ENCODE measurements at regions not wholly inside any gene's neighbourhood (a gene's known extent, or its start where the extent isn't known, plus 50 kb on each side); places are given as distances from the start of the nearest gene placed in this dataset.

DNA sequence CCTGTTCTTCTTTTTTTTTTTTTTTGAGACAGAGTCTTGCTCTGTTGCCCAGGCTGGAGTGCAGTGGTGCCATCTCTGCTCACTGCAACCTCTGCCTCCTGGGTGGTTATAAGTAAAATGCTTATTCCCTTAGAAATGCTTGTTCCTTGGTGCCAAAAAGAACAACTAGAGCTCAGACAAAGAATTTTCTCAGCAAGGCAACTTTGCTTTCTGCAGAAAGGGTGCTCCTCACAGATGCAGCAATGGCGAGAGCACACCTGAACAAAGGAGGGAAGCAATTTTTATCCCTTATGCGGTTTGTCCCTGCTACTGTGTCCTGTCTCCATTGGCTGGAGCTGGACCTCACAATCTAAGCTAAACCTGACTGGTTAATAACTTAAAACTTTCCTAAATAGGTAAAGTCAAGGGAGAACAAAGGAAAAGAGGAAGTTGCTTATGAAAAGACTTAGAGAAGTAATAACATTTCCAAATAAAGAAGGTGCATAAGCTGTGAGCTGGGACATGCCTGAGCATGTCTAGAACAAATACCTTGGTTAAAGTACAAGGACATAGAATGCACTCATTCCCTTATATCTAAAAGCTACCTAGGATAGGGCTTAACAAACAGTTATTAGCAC, 90.0 kb upstream of the PRR5 start:
- no peak for DNase-seq

DNA sequence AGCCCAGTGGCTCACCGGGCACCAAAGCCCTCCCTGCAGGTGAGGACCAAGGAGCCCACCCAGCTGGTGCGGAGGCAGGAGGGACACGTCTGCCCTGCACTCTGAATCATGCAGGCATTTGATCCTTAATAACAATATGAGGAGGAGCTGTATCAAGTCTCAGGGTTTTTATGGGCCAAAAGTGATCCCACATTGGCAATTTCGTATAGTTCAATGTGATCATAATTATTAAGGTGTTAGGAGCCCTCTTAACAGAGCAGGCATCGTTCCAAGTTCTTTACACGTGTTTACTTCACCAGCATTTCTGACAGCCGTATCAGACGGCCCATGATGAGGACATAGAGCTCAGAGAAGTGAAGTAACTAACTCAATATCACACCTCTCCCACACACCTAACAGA, 91.9 kb upstream of the PRR5 start:
- DNase-seq = no peak

GRCh38 chr22:44609400-44609988, 92.5 kb upstream of the PRR5 start:
- DNase-seq = no peak

DNA sequence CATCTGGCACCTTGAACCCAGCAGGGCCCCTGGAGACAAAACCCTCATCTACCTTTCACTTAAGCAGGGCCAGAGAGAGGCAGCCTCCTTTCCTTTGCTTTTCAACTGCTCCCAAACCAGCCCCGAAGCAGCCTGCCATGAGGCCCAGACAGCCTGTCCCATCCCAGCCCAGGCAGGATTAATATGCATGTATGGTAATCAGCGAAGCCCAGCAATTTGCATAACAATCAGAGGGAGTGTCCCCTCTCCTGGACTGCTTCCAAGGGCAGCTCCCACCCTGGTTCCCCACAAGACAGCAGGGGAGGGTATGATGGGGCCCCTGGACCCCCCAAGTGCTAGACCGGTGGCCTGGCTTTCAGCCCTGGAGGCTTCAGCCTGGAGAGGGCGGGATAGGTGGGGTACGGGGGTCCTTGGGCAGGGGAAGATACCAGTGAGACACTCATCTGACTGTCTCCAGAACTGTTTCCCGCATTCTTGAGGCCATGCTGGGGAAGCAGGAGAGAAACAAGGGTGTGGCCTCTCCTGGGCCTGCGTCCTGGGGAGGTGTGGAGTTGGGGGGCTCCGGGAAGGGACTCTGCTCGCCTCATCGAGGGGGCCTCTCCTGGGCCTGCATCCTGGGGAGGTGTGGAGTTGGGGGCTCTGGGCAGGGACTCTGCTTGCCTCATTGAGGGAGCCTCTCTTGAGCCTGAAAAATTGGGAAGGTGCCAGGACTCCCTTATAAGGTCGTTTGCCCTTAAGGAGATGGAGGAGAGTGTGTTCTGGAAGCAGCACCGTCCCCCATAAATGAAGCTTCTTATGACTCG, 93.2 kb upstream of the PRR5 start:
- no peak for DNase-seq

DNA sequence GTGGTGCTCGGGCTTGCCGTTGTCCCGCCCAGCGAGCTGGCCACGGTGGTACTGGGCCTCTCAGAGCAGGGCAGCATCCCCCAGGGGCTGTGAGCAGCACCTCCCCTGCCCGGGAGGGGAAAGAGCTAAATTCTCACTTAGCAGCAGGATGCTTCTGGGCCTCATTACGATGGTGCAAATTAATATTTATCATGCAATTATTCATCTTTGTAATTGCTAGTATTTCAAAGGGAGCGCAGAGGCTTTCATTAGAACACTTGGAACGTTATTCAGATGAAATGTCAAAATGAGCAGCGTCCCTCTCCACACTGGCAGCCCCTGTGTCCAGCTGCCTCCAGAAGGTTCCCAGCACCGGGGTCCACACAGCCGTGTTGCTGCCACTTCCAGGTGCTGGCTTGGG, 95.9 kb upstream of the PRR5 start:
- no peak for DNase-seq

GRCh38 chr22:44605486-44605885, 96.5 kb upstream of the PRR5 start:
- DNase-seq = no peak

GRCh38 chr22:44604991-44605390, 97.0 kb upstream of the PRR5 start:
- no peak for DNase-seq

DNA sequence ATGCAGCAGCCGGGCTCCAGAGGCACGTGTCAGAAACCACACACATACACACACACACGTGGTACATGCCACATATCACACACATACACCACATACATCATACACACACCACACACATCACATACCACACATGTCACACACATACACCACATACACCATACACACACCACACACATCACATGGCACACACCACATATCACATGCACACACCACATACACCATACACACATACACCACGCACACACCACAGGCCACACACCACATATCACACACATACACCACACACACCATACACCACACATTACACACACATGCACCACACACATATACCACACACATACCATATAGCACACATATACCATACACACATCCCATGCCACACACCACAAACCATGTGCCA, 97.5 kb upstream of the PRR5 start:
- no peak for DNase-seq

DNA sequence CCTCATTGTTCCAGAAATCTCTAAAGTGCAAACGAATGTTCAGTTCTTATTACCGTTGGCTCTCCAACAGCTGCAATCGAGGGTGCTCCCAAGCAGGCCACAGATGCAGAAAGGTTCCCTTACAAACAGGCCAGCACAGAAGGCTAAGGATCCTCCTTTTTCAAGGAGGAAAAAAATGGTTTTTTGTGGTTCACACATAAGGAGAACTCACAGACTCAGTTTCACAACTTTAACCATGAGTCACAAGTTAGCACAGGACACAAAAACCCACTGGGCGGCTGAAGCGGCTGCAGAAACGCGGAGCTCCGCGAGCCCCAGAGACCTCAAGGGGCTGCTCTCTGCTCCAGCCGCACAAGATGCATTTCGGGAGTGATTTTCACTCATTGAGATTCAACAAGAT, 98.2 kb upstream of the PRR5 start:
- DNase-seq = no peak

DNA sequence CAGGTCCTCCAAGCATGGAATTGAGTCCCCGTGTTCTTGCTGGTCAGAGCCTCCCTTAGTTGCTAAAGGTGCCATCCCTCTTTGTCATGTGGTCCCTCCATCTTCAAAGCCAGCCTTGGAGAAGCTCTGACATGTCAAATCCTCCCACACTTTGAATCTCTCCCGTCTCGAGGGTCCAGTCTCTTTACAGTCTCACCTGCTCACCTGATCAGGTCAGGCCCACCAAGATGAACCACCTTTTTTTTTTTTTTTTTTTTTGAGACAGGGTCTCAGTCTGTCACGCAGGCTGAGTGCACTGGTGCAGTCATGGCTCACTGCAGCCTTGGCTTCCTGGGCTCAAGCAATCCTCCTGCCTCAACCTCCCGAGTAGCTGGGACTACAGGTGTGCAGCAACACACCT, 100.3 kb upstream of the PRR5 start:
- DNase-seq = no peak

DNA sequence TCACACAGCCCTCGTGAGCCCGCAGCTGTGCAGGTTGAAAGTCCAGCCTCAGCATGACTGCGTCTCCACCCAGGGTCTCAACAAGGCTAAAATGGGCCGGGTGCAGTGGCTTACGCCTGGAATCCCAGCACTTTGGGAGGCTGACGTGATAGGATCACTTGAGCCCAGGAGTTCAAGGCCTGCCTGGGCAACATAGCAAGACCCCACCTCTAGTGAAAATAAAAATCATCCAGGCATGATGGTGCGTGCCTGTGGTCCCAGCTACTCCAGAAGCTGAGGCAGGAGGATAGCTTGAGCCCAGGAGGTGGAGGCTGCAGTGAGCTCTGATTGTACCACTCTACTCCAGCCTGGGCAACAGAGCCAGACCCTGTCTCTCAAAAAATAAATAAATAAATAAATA, 100.8 kb upstream of the PRR5 start:
- no peak for DNase-seq

DNA sequence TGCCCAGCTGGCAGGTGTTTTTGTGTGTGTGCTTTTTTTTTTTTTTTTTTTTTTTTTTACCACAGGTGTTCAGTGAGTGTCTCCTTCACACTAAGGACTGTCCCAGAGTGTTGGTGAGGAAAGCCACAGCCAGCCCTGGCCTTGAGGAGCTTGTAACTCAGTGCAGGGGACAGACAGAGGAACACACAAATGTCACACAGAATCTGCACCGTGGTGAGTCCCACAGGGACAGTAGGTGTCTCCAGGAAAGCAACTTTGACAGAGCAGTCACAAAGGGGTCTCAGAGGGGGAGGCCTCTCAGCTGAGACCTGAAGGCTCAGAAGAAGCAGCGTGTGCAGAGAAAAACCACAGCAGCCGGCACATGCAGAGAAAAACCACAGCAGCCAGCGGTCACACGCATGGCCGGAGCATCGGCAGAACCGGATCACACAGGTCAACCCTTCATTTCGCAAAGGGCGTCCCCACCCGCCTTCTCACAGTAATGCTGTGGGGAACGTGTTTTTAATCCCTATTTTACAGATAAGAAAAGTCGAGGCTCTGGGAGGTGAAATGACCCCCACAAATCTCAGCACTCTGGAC, 101.7 kb upstream of the PRR5 start:
- no peak for DNase-seq

GRCh38 chr22:44599500-44600140, 101.6 kb upstream of the RTL6 start:
- no peak for DNase-seq

- no peak for DNase-seq
These were observed 101.1 kb upstream of the RTL6 start for GRCh38 chr22:44599084-44599483.

DNA sequence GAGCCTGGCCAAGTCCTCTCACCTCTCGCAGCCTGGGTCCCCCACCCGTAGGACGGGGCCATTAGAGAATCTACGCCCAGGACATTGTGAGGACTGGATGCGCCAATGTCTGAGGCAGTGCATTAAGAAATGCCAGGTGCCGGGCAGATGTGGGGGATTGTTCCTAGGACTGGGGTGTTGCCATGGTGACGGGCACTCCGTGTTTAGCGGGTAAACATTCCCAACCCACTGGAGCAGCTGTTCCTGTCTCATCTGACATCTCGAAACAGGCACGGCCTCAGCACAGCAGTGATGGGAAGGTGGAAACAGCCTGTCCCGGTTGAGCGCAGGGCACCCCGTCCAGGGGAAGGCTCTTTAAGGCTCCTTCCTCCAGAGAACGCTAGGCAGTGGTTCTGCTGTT, 99.6 kb upstream of the RTL6 start:
- DNase-seq = no peak

- DNase-seq = no peak
These were observed 98.5 kb upstream of the RTL6 start for GRCh38 chr22:44596396-44597125.

DNA sequence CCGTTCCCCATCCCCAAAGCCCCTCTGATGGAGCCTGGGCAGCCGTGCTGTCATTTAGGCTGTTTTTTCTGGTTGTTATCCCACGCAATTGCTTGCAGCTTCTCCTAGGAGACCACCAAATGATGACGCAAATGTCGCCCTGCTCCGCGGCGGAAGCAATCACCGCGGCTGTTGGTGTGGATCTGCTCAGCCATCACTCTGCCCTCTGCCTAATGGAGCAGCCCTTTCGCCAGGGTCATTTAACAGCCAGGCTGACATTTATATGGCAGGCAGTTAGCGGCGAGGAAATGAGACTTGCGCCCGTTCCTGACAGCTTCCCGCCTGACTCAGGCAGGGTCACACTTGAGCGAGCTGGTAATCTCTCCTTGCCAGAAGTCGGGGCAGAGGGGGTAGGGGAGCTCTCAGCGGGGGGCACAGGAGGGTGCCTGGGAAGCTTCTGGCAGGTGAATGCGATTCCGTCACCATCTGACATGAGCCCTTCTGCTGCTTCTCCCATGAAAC, 97.9 kb upstream of the RTL6 start:
- DNase-seq = no peak

DNA sequence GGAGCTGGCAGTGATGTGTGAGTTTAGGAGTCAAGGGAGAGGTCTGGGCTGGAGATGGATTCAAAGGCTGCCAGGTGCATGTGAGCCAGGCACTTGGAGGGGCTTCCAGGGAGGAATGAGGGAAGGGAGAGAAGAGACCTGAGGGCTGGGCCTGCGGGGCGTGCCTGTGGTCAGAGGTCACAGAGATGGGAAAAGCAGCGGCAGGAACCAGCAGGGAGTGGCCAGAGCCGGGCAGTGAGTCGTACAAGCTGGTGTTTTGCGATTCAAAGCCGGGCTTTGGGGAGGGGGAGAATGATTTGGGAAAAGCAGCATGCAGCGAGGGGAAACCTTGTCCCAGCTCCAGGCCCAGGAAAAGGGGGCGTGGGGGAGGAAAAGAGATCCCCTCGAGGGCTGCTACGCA, 96.9 kb upstream of the RTL6 start:
- no peak for DNase-seq

- DNase-seq = no peak
These were observed 94.8 kb upstream of the RTL6 start for GRCh38 chr22:44592824-44593148.

- DNase-seq = no peak
These were observed 94.2 kb upstream of the RTL6 start for GRCh38 chr22:44592126-44592823.

- DNase-seq = no peak
These were observed 93.2 kb upstream of the RTL6 start for GRCh38 chr22:44591146-44591790.

GRCh38 chr22:44590291-44590690, 92.3 kb upstream of the RTL6 start:
- no peak for DNase-seq
